ENCODE measurements at regions not wholly inside any gene's neighbourhood (a gene's known extent, or its start where the extent isn't known, plus 50 kb on each side); places are given as distances from the start of the nearest gene placed in this dataset.

DNA sequence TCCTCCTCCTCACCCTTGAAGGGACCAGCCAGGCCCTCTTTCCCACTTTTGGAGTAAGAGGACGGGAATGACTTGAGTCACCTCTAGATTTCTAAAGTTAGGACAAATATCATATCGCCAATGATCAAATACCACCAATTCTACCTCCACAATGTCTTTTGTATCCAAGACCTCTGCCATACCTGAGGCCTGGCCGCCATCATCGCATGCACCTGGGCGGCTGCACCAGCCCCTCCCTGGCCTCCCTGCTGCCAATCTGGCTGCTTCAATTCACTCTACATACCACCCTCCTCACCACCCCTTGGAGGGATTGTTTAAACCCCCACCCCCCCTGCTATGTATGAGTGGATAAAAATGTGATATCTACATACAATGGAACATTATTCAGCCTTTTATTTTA is 75.0 kb upstream of the RALY start:
- TF ChIP-seq, protein P1, sequence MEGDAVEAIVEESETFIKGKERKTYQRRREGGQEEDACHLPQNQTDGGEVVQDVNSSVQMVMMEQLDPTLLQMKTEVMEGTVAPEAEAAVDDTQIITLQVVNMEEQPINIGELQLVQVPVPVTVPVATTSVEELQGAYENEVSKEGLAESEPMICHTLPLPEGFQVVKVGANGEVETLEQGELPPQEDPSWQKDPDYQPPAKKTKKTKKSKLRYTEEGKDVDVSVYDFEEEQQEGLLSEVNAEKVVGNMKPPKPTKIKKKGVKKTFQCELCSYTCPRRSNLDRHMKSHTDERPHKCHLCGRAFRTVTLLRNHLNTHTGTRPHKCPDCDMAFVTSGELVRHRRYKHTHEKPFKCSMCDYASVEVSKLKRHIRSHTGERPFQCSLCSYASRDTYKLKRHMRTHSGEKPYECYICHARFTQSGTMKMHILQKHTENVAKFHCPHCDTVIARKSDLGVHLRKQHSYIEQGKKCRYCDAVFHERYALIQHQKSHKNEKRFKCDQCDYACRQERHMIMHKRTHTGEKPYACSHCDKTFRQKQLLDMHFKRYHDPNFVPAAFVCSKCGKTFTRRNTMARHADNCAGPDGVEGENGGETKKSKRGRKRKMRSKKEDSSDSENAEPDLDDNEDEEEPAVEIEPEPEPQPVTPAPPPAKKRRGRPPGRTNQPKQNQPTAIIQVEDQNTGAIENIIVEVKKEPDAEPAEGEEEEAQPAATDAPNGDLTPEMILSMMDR (IDR thresholded peaks at IDR 0.05; ENCODE audit: borderline replicate concordance, extremely low read depth, insufficient read depth): no peak
- Histone ChIP-seq H3K9me3 (ENCODE audit: control insufficient read depth in 2 of 3, insufficient read depth in 1 of 3, low read length in 3 of 3) (no peaks in the 10 kb centered on the region), H3K4me1 (ENCODE audit: control insufficient read depth in 2 of 3, insufficient read depth in 2 of 3, low read depth in 1 of 3, low read length in 3 of 3) (no peaks in the 10 kb centered on the region), H3K36me3 (ENCODE audit: control insufficient read depth in 2 of 3, insufficient read depth in 3 of 3, low read length in 3 of 3) (no peaks in the 10 kb centered on the region), H3K27ac (ENCODE audit: low read depth in 2 of 2, low read length in 2 of 2) (no peak overlapping the region), H3K9ac (ENCODE audit: low read length in 3 of 3) (no peak overlapping the region), H3K4me3 (ENCODE audit: low read length in 3 of 3) (no peak overlapping the region), H3K27me3 (ENCODE audit: control insufficient read depth, insufficient read depth, low read length) (no peaks in the 10 kb centered on the region)
- intact Hi-C loops (cut with DNase I): no loop called here
- DNase-seq (no peak), FAIRE-seq (no peak)

DNA sequence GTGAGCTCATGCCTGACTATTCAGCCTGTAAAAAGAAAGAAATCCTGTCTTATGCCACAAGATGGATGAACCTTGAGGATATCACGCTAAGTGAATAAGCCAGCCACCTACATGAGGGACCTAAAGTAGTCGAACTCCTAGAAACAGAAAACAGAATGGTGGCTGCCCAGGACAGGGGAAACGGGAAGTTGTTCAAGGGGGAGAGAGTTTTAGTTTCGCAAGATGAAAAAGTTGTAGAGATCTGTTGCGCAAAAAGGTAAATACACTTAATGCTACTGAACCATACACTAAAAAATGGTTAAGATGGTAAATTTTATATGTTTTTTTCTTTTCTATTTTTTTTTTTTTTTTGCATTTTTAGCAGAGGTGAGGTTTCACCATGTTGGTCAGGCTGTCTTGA is 74.1 kb upstream of the RALY start:
- TF ChIP-seq, protein P1 (IDR thresholded peaks at IDR 0.05; ENCODE audit: borderline replicate concordance, extremely low read depth, insufficient read depth): no peak
- H3K36me3 ChIP-seq (ENCODE audit: control insufficient read depth in 2 of 3, insufficient read depth in 3 of 3, low read length in 3 of 3): no peaks in the 10 kb centered on the region
- H3K27me3 ChIP-seq (ENCODE audit: control insufficient read depth, insufficient read depth, low read length): no peaks in the 10 kb centered on the region
- H3K4me1 ChIP-seq (ENCODE audit: control insufficient read depth in 2 of 3, insufficient read depth in 2 of 3, low read depth in 1 of 3, low read length in 3 of 3): no peaks in the 10 kb centered on the region
- H3K9me3 ChIP-seq (ENCODE audit: control insufficient read depth in 2 of 3, insufficient read depth in 1 of 3, low read length in 3 of 3): no peaks in the 10 kb centered on the region
- DNase-seq (no peak), FAIRE-seq (no peak)
- intact Hi-C loops (cut with DNase I): no loop called here
- H3K27ac ChIP-seq (ENCODE audit: low read depth in 2 of 2, low read length in 2 of 2): no peak overlapping the region
- H3K9ac ChIP-seq (ENCODE audit: low read length in 3 of 3): no peak overlapping the region
- no peak overlapping the region for H3K4me3 ChIP-seq (ENCODE audit: low read length in 3 of 3)

GRCh38 chr20:33922224-33922623 is 71.5 kb upstream of the RALY start:
- no peak overlapping the region for H3K9ac ChIP-seq (ENCODE audit: low read length in 3 of 3)
- DNase-seq (no peak), FAIRE-seq (no peak)
- no peaks in the 10 kb centered on the region for H3K27me3 ChIP-seq (ENCODE audit: control insufficient read depth, insufficient read depth, low read length)
- no peak overlapping the region for H3K27ac ChIP-seq (ENCODE audit: low read depth in 2 of 2, low read length in 2 of 2)
- TF ChIP-seq, protein P1 (IDR thresholded peaks at IDR 0.05; ENCODE audit: borderline replicate concordance, extremely low read depth, insufficient read depth): no peak
- intact Hi-C loops (cut with DNase I): no loop called here
- no peaks in the 10 kb centered on the region for H3K4me1 ChIP-seq (ENCODE audit: control insufficient read depth in 2 of 3, insufficient read depth in 2 of 3, low read depth in 1 of 3, low read length in 3 of 3)
- no peaks in the 10 kb centered on the region for H3K36me3 ChIP-seq (ENCODE audit: control insufficient read depth in 2 of 3, insufficient read depth in 3 of 3, low read length in 3 of 3)
- H3K9me3 ChIP-seq (ENCODE audit: control insufficient read depth in 2 of 3, insufficient read depth in 1 of 3, low read length in 3 of 3): no peaks in the 10 kb centered on the region
- H3K4me3 ChIP-seq (ENCODE audit: low read length in 3 of 3): no peak overlapping the region

GRCh38 chr20:33923740-33924139 is 70.0 kb upstream of the RALY start:
- Histone ChIP-seq H3K4me1 (ENCODE audit: control insufficient read depth in 2 of 3, insufficient read depth in 2 of 3, low read depth in 1 of 3, low read length in 3 of 3) (no peaks in the 10 kb centered on the region), H3K9me3 (ENCODE audit: control insufficient read depth in 2 of 3, insufficient read depth in 1 of 3, low read length in 3 of 3) (no peaks in the 10 kb centered on the region), H3K36me3 (ENCODE audit: control insufficient read depth in 2 of 3, insufficient read depth in 3 of 3, low read length in 3 of 3) (no peaks in the 10 kb centered on the region), H3K27me3 (ENCODE audit: control insufficient read depth, insufficient read depth, low read length) (no peaks in the 10 kb centered on the region), H3K4me3 (ENCODE audit: low read length in 3 of 3) (no peak overlapping the region), H3K27ac (ENCODE audit: low read depth in 2 of 2, low read length in 2 of 2) (no peak overlapping the region), H3K9ac (ENCODE audit: low read length in 3 of 3) (no peak overlapping the region)
- intact Hi-C loops (cut with DNase I): no loop called here
- DNase-seq (no peak), FAIRE-seq (no peak)
- TF ChIP-seq, protein P1 (IDR thresholded peaks at IDR 0.05; ENCODE audit: borderline replicate concordance, extremely low read depth, insufficient read depth): no peak

All from kidney (tissue), 13 donors.